ENCODE measurements at regions not wholly inside any gene's neighbourhood (a gene's known extent, or its start where the extent isn't known, plus 50 kb on each side); places are given as distances from the start of the nearest gene placed in this dataset.
A peak's percentile ranks its signal among the peaks of the same experiment; 100 is the strongest.

DNA sequence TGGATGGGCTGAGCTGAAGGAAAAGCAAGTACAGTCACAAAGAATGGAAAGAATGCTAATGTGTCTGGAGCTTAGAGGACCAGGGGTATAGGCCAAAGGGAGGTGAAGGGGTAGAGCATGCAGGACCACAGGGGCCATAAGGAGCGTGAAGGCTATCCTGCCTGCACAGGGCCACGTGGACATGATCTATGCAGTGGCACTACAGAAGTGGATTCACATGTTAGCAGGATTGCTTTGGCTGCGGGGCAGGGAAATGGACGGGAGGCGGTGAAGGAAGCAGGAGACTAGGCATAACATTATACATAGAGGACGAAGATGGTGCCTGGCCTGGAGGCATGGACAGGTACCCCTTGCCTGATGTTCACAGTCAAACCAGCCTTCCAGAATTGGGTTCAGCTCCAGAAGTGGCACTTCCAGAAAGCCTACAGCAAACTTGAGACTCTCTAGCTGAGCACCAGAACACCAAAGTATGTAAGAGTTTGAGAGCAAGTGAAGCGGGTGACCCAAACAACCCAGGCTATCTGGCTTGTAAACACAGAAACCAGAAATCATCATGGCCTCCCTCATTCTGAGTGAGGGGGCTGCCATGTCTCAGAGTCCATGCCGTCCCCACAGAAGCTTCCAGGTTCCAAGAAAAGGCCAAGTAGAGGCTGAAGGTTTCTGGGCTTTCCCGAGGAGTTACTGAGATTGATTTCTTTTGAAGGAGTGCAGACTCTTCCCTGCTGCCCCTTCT, 135.5 kb upstream of the JUN start:
- BruUV-seq (replicated peaks): no TSS peak
- H3K4me1 ChIP-seq (ENCODE audit: control insufficient read depth, insufficient read depth, low read length): no peaks in the 10 kb centered on the region
- TF ChIP-seq, protein P1, sequence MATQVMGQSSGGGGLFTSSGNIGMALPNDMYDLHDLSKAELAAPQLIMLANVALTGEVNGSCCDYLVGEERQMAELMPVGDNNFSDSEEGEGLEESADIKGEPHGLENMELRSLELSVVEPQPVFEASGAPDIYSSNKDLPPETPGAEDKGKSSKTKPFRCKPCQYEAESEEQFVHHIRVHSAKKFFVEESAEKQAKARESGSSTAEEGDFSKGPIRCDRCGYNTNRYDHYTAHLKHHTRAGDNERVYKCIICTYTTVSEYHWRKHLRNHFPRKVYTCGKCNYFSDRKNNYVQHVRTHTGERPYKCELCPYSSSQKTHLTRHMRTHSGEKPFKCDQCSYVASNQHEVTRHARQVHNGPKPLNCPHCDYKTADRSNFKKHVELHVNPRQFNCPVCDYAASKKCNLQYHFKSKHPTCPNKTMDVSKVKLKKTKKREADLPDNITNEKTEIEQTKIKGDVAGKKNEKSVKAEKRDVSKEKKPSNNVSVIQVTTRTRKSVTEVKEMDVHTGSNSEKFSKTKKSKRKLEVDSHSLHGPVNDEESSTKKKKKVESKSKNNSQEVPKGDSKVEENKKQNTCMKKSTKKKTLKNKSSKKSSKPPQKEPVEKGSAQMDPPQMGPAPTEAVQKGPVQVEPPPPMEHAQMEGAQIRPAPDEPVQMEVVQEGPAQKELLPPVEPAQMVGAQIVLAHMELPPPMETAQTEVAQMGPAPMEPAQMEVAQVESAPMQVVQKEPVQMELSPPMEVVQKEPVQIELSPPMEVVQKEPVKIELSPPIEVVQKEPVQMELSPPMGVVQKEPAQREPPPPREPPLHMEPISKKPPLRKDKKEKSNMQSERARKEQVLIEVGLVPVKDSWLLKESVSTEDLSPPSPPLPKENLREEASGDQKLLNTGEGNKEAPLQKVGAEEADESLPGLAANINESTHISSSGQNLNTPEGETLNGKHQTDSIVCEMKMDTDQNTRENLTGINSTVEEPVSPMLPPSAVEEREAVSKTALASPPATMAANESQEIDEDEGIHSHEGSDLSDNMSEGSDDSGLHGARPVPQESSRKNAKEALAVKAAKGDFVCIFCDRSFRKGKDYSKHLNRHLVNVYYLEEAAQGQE (IDR thresholded peaks at IDR 0.05; ENCODE audit: insufficient read depth in 1 of 2, low read depth in 2 of 2, low read length in 1 of 2): no peak
- TF ChIP-seq SIN3A (IDR thresholded peaks at IDR 0.05; ENCODE audit: borderline replicate concordance, insufficient read depth, low read depth, low read length): no peak
- TF ChIP-seq, protein P2, sequence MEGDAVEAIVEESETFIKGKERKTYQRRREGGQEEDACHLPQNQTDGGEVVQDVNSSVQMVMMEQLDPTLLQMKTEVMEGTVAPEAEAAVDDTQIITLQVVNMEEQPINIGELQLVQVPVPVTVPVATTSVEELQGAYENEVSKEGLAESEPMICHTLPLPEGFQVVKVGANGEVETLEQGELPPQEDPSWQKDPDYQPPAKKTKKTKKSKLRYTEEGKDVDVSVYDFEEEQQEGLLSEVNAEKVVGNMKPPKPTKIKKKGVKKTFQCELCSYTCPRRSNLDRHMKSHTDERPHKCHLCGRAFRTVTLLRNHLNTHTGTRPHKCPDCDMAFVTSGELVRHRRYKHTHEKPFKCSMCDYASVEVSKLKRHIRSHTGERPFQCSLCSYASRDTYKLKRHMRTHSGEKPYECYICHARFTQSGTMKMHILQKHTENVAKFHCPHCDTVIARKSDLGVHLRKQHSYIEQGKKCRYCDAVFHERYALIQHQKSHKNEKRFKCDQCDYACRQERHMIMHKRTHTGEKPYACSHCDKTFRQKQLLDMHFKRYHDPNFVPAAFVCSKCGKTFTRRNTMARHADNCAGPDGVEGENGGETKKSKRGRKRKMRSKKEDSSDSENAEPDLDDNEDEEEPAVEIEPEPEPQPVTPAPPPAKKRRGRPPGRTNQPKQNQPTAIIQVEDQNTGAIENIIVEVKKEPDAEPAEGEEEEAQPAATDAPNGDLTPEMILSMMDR (IDR thresholded peaks at IDR 0.05): no peak
- intact Hi-C loops (cut with micrococcal nuclease; ENCODE audit: unreplicated experiment) (no loop called here), in situ Hi-C loops (cut with HindIII; ENCODE audit: low pct_unique_long_range_greater_than_20kb, low sequenced_read_pairs) (no loop called here)
- DNase-seq (ENCODE audit: low read depth, low spot score) (no peak), ATAC-seq (peak; percentile 48)
- peaks cover 6% of the 10 kb centered on the region; the same call in 1 of the 2 replicates for H3K9me3 ChIP-seq (ENCODE audit: control insufficient read depth, insufficient read depth, low read depth, low read length)
- no peaks in the 10 kb centered on the region for H3K36me3 ChIP-seq (ENCODE audit: control insufficient read depth, insufficient read depth, low read length)
- POLR2A ChIA-PET: no interaction called here
- no peak overlapping the region for H3K4me3 ChIP-seq (ENCODE audit: low read depth in 2 of 2, low read length in 2 of 2)
- CTCF ChIA-PET: no interaction called here
- no peaks in the 10 kb centered on the region for H3K27me3 ChIP-seq (ENCODE audit: control insufficient read depth, insufficient read depth, low read length)
- no peak overlapping the region for H3K27ac ChIP-seq (ENCODE audit: low read length)

DNA sequence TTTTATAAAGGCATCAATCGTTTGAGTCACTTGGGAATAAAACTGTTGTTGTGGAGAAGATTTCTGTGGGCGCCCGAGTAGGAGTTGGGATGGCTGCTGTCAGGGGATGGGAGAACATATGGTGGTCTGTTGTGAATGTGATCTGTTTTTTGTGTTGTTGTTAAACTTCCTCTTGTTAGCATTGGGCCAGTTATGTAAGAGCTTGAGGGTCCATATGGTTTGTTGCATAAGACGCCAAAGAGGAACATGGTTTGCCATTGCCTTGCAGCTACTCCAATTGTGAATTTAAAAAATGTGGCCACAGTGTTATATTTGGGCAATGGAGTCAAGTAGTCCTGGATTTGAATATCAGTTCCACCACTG, 136.1 kb upstream of the JUN start:
- Histone ChIP-seq H3K9me3 (ENCODE audit: control insufficient read depth, insufficient read depth, low read depth, low read length) (peaks cover 3% of the 10 kb centered on the region; the same call in 1 of the 2 replicates), H3K27me3 (ENCODE audit: control insufficient read depth, insufficient read depth, low read length) (no peaks in the 10 kb centered on the region), H3K27ac (ENCODE audit: low read length) (no peak overlapping the region), H3K4me3 (ENCODE audit: low read depth in 2 of 2, low read length in 2 of 2) (no peak overlapping the region), H3K4me1 (ENCODE audit: control insufficient read depth, insufficient read depth, low read length) (no peaks in the 10 kb centered on the region), H3K36me3 (ENCODE audit: control insufficient read depth, insufficient read depth, low read length) (no peaks in the 10 kb centered on the region)
- TF ChIP-seq, protein P2 (IDR thresholded peaks at IDR 0.05): no peak
- TF ChIP-seq SIN3A (IDR thresholded peaks at IDR 0.05; ENCODE audit: borderline replicate concordance, insufficient read depth, low read depth, low read length) (no peak), TCF7L2 (IDR thresholded peaks at IDR 0.05; ENCODE audit: low read depth, low read length) (no peak), POLR2AphosphoS5 (IDR thresholded peaks at IDR 0.05; ENCODE audit: low read depth, low read length) (no peak)
- intact Hi-C loops (cut with micrococcal nuclease; ENCODE audit: unreplicated experiment): no loop called here
- DNase-seq (ENCODE audit: low read depth, low spot score) (no peak), ATAC-seq (no peak)
- BruUV-seq (replicated peaks): no TSS peak
- in situ Hi-C loops (cut with HindIII; ENCODE audit: low pct_unique_long_range_greater_than_20kb, low sequenced_read_pairs): no loop called here
- CTCF ChIA-PET: no interaction called here
- POLR2A ChIA-PET: no interaction called here
